Common myeloid progenitor, CD34-positive (primary cell): ENCODE measurements at regions not wholly inside any gene's neighbourhood (a gene's known extent, or its start where the extent isn't known, plus 50 kb on each side); places are given as distances from the start of the nearest gene placed in this dataset.

Source experiments
- CTCF ChIA-PET: fragments of 350-600 bp; sonication (Branson Sonifier 250); formaldehyde crosslinking; loops from one replicate; lab custom pipeline; 2021; ENCODE audit warnings: antibody characterized with exemption; lab: Charles Lee
- POLR2A ChIA-PET: fragments of 350-600 bp; sonication (Branson Sonifier 250); formaldehyde crosslinking; loops from one replicate; lab custom pipeline; 2021; ENCODE audit warnings: antibody characterized with exemption; lab: Charles Lee
- DNase-seq, 3 donors: peaks; one replicate each; pipeline versions ENCODE4 v3.0.0 to v3.0.0-alpha.2; 2013
- H3K27ac ChIP-seq, 2 experiments: 1 replicate in 1 of 2; 2 replicates in 1 of 2; pipeline ENCODE4 v1.7.0; 2013; ENCODE audit warnings: inconsistent platforms in 2 of 2, low read length in 2 of 2, mild to moderate bottlenecking in 2 of 2, low read depth in 1 of 2, moderate library complexity in 1 of 2; ENCODE audit not compliant: severe bottlenecking in 2 of 2, insufficient read depth in 1 of 2, poor library complexity in 1 of 2
- H3K27me3 ChIP-seq, 5 experiments: replicated peaks in 2 of 5; 1 replicate in 3 of 5; 2 replicates in 2 of 5; pipeline versions ENCODE4 v1.6.1 to v1.7.0; 2013; ENCODE audit warnings: low read length in 4 of 5, mild to moderate bottlenecking in 2 of 5, moderate library complexity in 2 of 5, inconsistent platforms in 1 of 5; ENCODE audit not compliant: insufficient read depth in 5 of 5, control insufficient read depth in 4 of 5
- H3K36me3 ChIP-seq, 4 experiments: 1 replicate in 2 of 4; 2 replicates in 2 of 4; pipeline versions ENCODE4 v1.6.1 to v1.7.0; 2013; ENCODE audit warnings: low read length in 3 of 4, control low read depth in 1 of 4, mild to moderate bottlenecking in 1 of 4; ENCODE audit not compliant: control insufficient read depth in 4 of 4, insufficient read depth in 4 of 4
- H3K4me1 ChIP-seq, 4 experiments: 1 replicate in 3 of 4; 2 replicates in 1 of 4; pipeline versions ENCODE4 v1.6.1 to v1.7.1; 2013; ENCODE audit warnings: low read length in 3 of 4, mild to moderate bottlenecking in 3 of 4, control low read depth in 1 of 4, inconsistent platforms in 1 of 4, moderate library complexity in 1 of 4; ENCODE audit not compliant: control insufficient read depth in 4 of 4, insufficient read depth in 4 of 4; ENCODE audit errors: control extremely low read depth in 1 of 4
- H3K4me3 ChIP-seq, 7 experiments: 1 replicate in 4 of 7; 2 replicates in 3 of 7; pipeline versions ENCODE4 v1.5.1 to v1.7.0; 2013; ENCODE audit warnings: mild to moderate bottlenecking in 7 of 7, low read length in 6 of 7, moderate library complexity in 6 of 7, inconsistent platforms in 2 of 7, low read depth in 2 of 7, control low read depth in 1 of 7; ENCODE audit not compliant: insufficient read depth in 4 of 7, control insufficient read depth in 1 of 7; ENCODE audit errors: extremely low read depth in 1 of 7
- H3K9me3 ChIP-seq, 5 experiments: 1 replicate in 4 of 5; 2 replicates in 1 of 5; pipeline versions ENCODE4 v1.6.1 to v1.7.1; 2013; ENCODE audit warnings: low read length in 4 of 5, mild to moderate bottlenecking in 2 of 5, inconsistent platforms in 1 of 5, low read depth in 1 of 5, moderate library complexity in 1 of 5; ENCODE audit not compliant: control insufficient read depth in 4 of 5, insufficient read depth in 2 of 5; ENCODE audit errors: control extremely low read depth in 1 of 5
- WGBS: methylation state at CpG from one replicate; pipeline ENCODE4 v1.1.5; 2013; ENCODE audit not compliant: insufficient coverage; 5-methylcytosine and 5-hydroxymethylcytosine counted together

DNA sequence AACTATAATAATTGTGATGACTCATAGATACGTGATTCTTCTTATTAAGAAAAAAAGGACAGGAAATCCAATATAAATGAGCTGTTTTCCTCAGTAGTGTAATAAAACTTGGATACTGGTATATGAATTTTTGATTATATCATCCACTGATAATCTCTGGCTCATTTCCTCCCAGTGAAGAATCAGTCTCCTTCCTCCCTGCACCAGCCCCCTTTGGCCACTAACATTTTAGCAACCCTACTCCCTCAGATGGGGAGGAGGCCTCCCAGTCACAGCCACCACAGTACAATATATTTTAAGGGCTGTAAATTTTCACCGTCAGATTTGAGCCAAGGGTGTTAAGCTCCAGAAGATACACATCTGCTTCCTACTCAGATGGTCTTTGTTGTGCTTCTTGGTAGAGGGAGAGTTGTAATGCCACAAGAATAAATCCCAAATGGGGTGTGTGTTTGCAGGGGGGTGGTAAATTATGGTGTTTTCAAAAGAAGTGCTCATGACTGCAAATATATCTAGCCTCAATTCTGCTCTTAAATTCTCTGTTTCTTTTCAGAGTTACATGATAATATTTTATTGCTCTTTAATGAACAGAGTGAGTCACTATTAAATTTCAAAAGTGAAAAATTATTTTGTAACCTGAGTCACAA lies 153.5 kb downstream of the HLX start:
- Histone ChIP-seq H3K9me3 (peaks cover 0 to 3% (median 0%) of the 10 kb centered on the region in 5 experiments), H3K27me3 (no peaks in the 10 kb centered on the region), H3K4me1 (peaks cover 9 to 45% (median 30%) of the 10 kb centered on the region in 4 experiments), H3K4me3 (no peak overlapping the region), H3K36me3 (no peaks in the 10 kb centered on the region), H3K27ac (peak overlapping the region; percentile 21 to 22)
- ChIA-PET POLR2A (interaction anchor here (0.6 to 1.5 kb wide), 3 partner anchors 71 to 157 kb away, joined by 3 to 4 read pairs (median 3); no protein-coding TSS in a partner anchor), CTCF (interaction anchor here (0.7 to 1.6 kb wide), 7 partner anchors 14 to 156 kb away, joined by 3 to 4 read pairs (median 3); no protein-coding TSS in a partner anchor)
- WGBS: 0% methylated on average over 1 of the region's 2 CpGs
- DNase-seq: peak; percentile 49 to 92 (median 87)

DNA sequence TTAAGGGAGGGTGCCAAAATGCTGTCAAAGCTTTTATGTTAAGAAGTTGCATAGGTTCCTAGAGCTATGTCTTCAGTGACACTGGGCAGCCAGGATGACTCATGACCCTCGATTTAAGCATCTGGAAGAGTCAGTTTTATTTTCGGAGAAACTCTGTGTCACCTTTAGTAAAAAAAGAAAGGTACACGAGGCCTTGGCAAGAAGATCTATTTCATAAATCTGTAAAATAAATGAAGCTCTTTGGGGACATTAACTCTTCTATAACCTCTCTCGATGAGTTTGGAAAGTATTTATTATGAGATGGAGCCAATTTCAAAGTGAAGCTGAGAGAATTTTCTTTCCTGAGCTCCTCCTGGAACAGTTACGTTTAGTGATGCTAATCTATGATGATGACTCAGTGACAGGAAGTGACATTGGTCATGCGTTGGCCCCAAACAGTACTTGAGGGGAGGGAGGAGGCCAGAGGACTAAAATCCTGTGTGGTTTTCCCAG lies 156.5 kb downstream of the HLX start:
- Histone ChIP-seq H3K27me3 (no peaks in the 10 kb centered on the region), H3K4me1 (peaks cover 9 to 45% (median 31%) of the 10 kb centered on the region in 4 experiments), H3K4me3 (no peak overlapping the region), H3K27ac (no peak overlapping the region), H3K36me3 (no peaks in the 10 kb centered on the region), H3K9me3 (peaks cover 0 to 3% (median 0%) of the 10 kb centered on the region in 5 experiments)
- ChIA-PET POLR2A (no interaction called here), CTCF (interaction anchor here (0.7 to 1.5 kb wide), 5 partner anchors 9 to 49 kb away, joined by 3 to 5 read pairs (median 3); no protein-coding TSS in a partner anchor)
- 59% methylated on average over 4 of the region's 6 CpGs for WGBS
- DNase-seq: peak; percentile 47 to 81 (median 73)

DNA sequence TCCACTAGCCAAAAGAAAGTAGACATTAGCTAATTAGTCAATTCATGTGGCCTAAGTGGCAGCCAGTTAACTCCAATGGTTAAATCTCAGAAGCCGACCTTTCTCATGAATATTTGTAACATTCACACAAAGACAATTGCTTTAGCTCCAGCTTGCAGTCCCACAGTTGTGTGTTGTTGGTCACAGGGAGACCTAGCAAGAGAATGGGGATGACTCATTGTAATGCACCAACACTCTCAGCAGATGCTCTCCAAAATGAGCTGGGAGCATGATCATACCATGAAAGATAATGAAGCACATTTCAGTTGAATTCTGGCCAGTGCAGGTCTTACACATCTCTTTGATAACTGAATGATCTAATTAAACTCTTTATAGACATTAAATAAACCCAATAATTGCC lies 160.4 kb downstream of the HLX start:
- H3K4me3 ChIP-seq: no peak overlapping the region
- peak in 2 of 3 donors; percentile 30 to 46 for DNase-seq
- no CpG with 5 or more reads among the region's 1 CpG for WGBS
- ChIA-PET POLR2A (no interaction called here), CTCF (interaction anchor here (1.3 kb wide), 1 partner anchor 62 kb away, joined by 3 read pairs; no protein-coding TSS in a partner anchor)
- no peak overlapping the region for H3K27ac ChIP-seq
- peaks cover 0 to 3% (median 0%) of the 10 kb centered on the region in 5 experiments for H3K9me3 ChIP-seq
- peaks cover 3 to 18% (median 14%) of the 10 kb centered on the region in 4 experiments for H3K4me1 ChIP-seq
- H3K36me3 ChIP-seq: no peaks in the 10 kb centered on the region
- H3K27me3 ChIP-seq: no peaks in the 10 kb centered on the region

DNA sequence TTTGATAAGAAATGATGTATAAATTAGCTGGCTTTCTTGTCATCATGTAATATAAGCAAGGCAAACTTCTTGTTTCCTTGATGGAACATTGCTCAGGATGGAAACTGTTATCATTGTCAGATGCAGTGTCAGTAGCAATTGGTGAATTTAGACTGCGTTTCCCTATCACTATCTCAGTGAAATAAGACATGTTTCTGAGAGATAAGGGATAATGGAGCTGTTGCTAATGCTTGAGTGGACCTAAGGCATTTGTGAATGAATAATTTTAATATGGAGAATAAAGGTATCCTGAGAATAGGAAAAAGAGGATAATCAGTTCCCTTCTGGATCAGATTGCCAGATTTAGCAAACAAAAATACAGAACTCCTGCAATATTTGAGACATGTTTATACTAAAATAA lies 160.9 kb downstream of the HLX start:
- Histone ChIP-seq H3K27ac (no peak overlapping the region), H3K27me3 (no peaks in the 10 kb centered on the region), H3K4me3 (no peak overlapping the region), H3K36me3 (no peaks in the 10 kb centered on the region), H3K4me1 (peaks cover 3 to 13% (median 11%) of the 10 kb centered on the region in 4 experiments), H3K9me3 (peaks cover 0 to 3% (median 0%) of the 10 kb centered on the region in 5 experiments)
- 100% methylated on average over 1 of the region's 1 CpG for WGBS
- POLR2A ChIA-PET: no interaction called here
- CTCF ChIA-PET: interaction anchor here (1.3 kb wide), 1 partner anchor 62 kb away, joined by 3 read pairs; no protein-coding TSS in a partner anchor
- DNase-seq: no peak

DNA sequence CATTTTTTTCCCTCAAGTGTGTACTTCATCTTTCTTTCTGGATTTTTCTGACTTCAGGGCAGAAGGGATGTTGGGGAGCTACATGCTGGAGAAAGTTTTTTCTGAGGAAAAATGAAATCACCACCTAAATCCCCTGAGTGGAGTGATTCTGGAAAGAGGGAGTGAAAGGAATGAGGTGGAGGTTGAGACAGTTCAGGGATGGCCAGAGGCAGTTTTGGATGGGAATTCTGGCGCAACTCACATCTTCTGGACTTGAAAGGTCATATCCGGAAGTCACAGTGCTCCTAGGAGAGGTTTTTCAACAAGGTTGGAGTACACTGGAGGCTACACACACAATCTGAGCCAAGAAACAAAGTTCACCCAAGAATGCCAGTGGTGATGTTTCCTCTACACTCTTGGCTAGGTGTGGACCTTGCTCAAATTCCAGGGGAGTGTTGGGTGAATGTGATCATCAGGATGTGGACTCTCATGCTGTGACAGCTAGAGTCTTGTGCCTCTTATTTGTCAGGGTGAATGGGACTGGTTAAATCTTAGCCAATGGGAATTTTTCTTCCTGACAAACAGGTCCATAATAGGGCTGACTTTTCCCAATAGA lies 161.5 kb downstream of the HLX start:
- Histone ChIP-seq H3K9me3 (peaks cover 0 to 3% (median 0%) of the 10 kb centered on the region in 5 experiments), H3K27ac (no peak overlapping the region), H3K36me3 (no peaks in the 10 kb centered on the region), H3K4me3 (no peak overlapping the region), H3K27me3 (no peaks in the 10 kb centered on the region), H3K4me1 (peaks cover 3 to 11% (median 7%) of the 10 kb centered on the region in 4 experiments)
- 95% methylated on average over 2 of the region's 2 CpGs for WGBS
- ChIA-PET CTCF (interaction anchor here (1.3 kb wide), 1 partner anchor 61 kb away, joined by 3 read pairs; no protein-coding TSS in a partner anchor), POLR2A (no interaction called here)
- DNase-seq: no peak

DNA sequence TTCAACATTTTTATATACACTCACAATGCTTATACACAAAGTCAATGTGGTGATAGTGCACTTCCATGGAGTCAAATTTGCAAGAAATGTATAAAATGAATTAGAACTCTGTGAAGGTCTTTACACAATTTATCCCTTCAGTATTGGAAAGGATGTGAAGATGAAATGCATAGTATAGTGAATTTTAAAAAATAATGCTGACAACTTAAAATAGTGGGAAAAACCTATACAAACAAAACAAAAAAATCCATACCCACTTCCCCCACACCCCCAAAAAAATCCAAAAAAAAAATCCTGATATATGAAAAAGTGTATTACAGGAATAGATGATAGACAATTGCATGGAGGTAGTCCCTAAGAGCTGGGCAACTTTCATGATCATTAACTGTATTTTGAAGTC lies 165.3 kb downstream of the HLX start:
- CTCF ChIA-PET: interaction anchor here (0.7 kb wide), 1 partner anchor 11 kb away, joined by 3 read pairs; no protein-coding TSS in a partner anchor
- POLR2A ChIA-PET: no interaction called here
- no peak for DNase-seq
- Histone ChIP-seq H3K36me3 (no peaks in the 10 kb centered on the region), H3K27ac (no peak overlapping the region), H3K27me3 (no peaks in the 10 kb centered on the region), H3K4me1 (peaks cover 7 to 30% (median 25%) of the 10 kb centered on the region in 4 experiments), H3K4me3 (no peak overlapping the region), H3K9me3 (no peaks in the 10 kb centered on the region)
